HG03039 (cell line): ENCODE measurements at regions not wholly inside any gene's neighbourhood (a gene's known extent, or its start where the extent isn't known, plus 50 kb on each side); places are given as distances from the start of the nearest gene placed in this dataset.

Source experiments
- ATAC-seq: cut with Tn5 transposase; IDR thresholded peaks from one replicate; pipeline ENCODE4 v1.9.1; 2021; ENCODE audit warnings: mild to moderate bottlenecking, moderate library complexity; ENCODE audit not compliant: unreplicated experiment

DNA sequence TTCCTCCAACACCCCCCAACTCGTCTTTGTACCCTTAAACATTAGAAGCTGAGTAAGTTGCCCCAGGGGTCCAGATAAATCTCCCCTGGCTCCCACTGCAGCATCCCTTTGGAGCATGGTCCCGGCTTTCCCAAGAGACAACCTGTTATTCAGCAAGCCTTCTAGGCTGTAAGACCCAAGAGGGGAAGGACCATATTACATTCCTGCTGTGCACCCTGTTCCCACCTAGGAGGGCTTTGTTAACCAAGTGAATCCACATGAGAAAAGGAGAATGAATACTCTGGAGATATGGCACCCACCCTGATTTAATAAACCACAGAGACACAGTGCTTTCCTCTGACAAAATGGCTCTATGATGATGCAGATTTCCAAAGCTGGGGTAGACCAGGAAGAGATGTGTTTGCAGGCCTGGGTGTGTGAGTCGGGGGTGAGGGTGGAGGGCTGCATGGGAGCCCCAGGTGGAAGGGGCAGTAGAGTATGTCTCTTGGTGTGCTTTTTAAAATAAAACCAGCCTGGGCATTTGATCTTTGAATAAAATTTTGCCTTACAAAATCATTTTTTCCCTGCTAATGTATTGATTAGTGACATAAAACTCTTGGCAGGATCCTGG is 325.2 kb downstream of the DRD1 start:
- no peak for ATAC-seq

DNA sequence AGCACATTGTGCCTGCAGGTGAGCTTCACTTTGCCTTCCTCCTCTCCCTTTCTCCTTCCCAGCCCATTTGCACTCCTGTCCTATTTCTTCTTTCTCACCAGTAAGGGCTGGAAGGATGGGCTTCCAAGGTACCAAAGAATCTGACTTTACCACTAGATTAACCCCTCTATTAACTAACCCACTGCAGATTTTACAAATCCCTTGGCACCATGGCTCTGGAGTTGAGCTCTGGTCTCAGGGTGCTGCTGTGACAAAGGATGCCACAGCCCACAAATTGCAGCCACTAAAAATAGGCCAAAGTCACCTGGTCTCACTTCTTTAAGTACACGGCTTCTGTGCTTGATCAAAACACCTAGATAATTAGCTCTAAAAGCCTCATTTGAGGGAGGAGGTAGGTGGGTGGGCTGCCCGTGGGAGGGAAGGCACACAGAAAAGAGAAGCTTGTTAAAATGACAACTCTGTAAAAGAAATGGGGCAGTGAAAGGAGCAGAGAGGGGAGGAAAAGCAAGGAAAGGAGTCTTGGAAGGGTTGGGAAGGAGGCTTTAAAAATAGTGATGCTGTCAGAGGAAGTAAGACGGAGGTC is 327.4 kb downstream of the DRD1 start:
- no peak for ATAC-seq

DNA sequence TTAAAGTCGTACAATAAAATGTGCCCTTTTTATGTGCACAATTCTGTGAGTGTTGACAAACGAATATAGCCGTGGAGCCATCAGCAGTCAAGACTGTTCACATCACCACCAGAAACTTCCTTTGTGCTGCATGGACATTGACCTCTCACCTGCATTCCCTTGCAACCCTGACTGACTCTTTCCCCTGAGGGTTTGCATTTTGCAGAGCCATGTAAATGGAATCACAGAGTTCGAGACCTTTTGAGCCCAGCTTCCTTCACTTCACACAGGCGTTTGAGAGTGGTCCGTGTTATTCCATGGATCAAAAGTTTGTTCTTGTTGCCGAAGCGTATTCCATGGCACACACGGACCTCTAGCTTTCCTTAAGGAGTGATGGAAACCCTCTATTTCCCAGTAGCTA is 328.2 kb downstream of the DRD1 start:
- ATAC-seq: no peak

DNA sequence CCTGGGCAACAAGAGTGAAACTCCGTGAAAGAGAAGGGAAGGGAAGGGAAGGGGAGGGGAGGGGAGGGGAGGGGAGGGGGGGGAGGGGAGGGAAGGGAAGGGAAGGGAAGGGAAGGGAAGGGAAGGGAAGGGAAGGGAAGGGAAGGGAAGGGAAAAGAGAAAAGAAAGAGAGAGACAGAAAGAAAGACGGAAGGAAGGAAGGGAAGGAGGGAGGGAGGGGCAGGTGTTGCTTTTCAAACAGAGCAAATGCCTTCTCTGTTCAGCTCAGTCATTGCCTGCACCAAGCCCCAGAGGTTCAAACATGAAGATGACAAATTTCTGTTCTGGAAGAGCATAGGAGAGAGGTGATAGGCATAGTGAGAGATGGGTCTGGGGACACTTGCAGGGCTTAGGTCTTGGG is 330.0 kb downstream of the DRD1 start:
- no peak for ATAC-seq

DNA sequence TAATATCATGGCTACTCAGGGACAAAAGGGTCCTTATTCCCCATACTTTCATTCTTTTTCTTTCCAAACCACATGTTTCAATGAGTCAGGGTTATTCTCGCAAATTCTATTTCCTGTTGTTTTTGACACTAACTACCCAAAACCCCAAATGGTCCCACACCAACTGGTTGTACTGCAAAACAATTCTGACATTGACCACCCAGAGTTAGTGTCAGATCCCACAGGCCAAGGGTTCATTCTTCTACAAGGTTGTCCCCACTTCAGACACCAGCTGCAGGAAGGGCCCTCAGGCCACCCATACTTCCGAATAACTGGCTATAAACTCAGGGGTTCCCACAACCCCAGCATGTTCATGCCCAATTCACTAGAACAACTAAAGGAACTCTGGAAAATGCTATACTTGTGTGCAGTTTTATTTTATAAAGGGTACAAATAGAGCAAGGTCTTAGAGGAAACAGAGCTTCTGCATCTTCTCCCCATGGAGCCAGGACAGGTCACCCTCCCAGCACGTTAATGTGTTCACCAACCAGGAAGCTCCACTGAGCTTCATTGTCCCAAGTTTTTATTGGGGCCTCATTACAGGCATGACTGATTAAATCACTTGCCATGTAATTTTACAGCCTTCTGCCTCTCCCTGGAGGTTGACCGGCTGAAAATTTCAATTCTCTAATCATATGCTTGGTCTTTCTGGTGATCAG is 334.8 kb downstream of the DRD1 start:
- no peak for ATAC-seq

DNA sequence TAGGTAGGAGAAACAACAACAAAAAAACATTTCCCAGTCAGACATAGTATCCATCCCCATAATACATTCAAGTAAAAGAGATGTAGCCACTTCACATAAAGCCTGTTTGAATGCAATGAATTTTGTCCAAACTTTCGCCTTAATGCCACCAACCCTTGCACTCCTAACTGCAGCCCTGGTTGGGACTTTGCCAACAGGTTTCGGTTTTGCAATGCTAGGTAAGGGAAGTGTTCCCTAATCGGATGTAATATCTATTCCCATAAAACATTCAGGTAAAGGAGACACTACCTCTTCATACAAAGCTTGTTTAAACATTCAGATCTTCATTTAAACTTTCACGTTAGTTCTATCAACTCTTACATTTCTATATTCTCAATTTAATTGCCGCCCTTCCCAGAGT is 336.1 kb downstream of the DRD1 start:
- ATAC-seq: no peak

DNA sequence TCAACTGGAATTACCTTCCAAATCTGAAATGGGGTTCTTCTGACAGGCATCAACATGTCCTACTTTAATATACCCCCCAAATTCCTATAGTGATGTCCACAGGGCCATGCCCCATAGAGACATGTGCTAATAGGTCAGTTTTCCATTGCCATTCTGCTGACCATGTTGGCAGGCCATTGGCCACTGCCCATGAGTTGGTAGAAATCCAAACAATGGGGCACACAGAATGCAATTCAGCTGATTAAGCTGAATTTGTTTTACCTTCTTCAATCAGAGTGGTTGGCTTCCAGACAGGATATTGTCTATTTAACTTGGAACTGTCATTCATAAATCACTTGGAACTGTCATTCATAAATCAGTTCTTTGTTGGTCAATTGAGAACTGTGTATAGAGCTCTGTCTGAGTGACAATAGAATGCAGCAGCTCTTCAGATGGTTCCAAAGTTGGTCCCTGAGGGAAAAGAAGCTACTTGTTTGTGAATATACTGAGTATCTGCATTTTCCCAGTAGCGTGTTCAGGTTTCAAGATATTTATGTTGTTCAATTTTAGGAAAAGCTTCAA is 336.9 kb downstream of the DRD1 start:
- no peak for ATAC-seq

DNA sequence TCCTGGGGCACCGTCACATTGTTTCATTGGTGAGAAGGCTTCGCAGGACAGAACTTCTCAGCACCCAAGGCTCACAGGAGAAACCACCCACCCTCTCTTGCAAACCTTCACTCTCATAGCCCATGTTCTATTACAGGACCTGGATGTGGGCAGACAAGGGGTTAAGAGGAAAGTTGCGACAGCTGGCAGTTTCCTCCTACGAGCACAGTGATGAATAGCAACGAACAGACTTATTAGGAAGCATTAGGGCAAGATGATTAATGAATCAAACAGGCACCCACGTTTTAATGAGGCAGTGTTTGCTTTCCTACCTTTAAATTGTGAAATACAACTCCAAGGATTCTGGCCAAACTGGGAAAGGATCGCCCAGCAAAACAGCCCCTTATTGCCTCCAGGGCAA is 339.3 kb downstream of the DRD1 start:
- no peak for ATAC-seq

DNA sequence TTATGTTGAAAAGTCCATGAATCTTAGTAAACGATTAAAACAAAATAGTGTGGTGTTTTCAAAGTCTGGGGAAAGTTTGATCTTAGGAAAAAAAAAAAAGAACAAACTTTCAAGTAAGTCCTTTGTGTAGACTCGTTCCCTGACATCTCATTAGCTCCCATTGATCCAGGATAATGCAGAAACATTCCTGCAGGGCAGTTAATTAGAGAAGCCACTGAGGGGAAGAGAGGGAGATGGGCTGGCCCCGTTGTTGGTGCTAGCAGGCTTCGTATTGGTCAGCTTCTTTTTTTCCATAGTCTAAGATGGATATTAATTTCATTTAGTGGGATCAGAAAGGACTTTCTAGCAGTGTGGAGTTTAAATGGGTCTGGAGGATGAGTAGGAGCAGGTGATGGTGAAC is 340.2 kb downstream of the DRD1 start:
- no peak for ATAC-seq

DNA sequence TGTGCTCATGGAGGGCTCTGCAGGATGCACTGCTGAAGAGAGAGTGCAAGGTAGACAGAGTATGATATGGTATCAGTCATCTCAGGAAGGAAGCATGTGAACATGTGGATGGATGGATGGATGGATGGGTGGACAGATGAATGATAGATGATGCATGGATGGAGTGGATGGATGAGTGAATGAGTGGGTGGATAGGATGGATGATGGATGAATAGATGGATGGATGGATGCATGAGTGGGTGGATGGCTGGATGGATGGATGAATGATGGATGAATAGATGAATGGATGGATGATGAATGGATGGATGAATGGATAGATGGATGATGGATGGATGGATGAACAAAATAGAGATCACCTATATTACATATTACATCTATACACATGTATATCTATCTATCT is 341.3 kb downstream of the DRD1 start:
- ATAC-seq: no peak

DNA sequence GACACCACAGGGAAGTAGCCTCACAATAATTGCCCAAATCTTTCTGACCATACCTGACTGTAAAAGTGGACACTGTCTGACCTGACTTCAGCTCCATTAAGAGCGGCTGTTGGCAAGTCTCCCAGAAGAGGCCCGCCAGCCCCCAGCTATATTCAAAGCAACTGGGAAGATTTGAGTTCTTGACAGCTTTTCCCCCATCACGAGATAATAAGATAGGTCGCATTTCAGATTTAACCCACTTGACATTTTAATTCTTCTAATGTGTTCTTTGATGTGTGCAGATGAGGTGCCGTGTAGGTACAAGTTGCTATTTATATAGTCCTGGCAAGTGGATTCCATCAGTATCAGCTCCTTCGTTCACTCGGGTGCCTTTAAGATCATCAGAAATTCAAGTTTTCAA is 345.7 kb downstream of the DRD1 start:
- no peak for ATAC-seq

DNA sequence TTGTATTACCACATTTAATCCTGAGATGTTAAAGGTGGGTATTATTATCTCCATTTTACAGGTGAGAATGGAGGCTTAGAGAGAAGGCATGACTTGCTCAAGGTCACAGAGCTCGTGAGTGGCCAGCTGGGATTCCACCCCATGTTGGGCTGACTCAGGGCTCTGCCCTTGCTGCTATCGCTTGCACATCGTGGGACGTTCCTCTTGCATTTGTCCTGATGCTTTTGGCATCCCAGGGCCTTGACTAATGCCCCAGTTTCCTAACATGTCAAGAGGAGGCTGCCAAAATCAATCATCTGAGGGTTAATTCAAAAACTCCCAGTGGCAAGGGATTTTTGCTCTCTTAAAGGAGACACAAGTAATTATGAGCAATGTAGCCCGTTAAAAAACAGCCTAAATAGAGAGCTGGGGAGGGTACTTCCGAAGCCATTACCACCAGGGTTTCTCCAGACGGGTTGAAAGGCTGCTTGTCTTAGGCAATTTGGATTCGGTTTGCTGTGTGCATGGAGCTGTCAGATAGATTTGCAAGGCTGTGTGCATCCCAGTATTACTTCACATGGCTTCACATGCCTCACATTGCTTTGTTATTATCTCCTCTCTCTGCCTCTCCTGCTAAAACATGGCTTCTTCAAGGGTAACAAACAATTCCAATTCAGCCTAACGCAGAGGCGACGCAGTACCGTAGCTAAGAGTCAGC is 347.4 kb downstream of the DRD1 start:
- ATAC-seq: no peak

DNA sequence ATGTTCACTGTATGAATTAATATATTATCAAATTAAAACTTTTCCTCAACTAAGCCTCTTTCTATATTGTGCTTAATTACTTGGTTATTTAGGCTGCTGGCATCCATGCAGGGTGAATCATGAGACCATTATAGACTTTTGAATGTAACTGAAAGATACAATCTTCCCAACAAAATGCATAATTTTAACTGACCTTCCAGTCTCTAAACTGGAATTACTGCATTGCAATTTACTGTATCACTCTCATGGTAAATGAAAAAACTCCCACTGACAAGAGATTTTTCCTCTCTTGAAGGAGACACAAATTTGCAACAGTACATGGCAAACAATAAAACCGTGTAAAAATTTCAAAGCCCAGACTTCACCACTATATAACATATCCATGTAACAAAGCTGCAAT is 349.5 kb downstream of the DRD1 start:
- ATAC-seq: no peak

DNA sequence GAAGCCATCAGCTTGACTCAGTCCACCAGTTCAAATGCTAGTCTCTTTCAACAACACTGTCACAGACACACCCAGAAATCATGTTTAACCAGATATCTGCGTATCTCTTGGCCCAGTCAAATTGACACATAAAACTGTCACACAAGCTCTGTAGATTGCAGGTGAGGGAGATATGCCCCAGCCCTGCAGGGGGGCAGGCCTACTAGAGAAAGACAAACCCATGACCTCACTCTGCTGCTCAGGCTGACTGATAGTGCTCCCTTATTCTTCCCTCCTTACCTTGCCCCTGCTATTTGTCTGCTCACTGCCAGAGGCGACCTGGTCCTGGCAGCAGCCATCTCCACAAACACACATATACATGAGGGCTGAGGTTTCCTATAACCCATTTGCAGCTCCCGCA is 351.3 kb downstream of the DRD1 start:
- no peak for ATAC-seq

DNA sequence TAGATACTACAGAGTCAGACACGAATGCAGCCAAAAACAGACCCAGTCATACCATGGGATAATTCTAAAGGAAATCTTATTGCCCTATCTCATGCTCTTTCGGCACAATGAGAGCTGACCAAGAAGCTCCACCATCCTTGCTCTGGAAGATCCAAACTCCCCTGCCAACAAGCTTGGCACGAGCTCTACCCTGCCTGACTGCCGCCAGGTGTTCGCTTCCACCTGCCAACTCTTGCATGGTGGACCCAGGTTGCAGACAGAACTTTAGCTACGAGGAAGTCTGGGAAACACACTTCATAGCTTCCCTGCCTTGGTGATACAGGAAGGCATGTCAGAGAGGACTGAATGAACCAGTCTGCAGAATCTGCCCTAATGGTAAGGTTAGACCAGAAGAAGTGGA is 355.0 kb downstream of the DRD1 start:
- ATAC-seq: no peak

DNA sequence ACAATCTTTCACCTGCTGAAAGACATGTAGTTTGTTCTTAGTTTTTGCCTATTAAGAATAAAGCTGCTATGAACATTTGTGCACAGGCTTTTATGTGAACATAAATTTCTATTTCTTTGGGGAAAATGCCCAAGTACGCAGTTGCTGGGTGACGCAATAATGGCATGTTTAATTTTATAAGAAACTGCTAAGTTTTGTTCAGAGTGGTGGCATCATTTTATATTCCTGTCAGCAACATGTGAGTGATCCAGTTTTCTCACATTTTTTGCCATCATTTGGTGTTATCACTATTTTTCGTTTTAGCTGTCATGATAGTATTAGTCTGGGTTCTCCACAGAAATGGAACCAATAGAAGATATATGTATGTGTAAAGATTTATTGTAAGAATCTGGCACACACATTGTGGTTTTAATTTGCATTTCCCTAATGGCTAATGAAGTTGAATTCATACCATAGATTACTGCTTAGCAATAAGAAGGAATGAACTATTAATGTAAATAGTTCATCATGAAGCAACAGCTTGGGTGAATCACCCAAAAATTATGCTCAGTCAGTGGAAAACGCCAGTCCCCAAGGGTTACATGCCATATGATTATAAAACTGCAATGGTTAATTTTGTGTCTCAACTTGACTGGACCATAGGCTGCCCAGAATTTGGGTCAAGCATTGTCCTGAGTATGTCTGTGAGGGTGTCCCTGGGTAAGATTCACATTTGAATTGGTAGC is 358.6 kb downstream of the MSX2 start:
- ATAC-seq: no peak

DNA sequence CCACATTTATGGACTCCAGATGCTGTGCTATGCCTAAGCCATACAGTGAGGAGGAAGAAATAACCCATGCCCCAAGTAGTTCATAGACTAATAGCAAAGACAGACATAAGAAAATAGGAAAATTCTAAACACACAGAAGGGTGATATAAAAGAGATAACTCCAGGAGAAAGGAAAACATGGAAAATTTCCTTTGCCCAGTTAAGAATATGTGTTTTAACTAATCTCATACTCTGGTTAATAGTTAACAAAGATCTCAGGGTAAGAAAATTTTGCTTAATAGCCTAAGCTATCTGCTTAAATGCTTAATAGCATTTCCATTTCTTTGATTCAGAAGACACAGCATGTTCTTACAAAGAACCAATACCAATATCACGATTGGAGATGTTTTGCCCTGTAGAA is 358.0 kb downstream of the MSX2 start:
- ATAC-seq: no peak

DNA sequence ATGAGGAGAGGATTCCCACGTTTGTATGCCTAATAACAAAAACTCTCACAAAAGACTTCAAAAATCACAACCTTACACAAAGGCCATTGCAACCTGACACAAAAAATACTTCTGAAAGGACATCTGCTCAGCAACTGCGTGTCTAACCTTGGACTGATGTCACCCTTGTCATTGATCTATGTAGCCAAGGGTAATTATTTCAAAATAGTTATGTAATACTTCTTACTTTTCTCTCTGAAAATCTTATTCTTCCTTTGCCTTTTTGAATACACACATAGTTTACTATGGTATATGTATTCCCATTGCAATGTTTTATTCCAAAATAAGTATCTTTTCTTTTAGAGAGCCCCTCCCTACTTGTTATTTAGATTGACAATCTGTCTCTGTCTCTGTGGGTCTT is 355.3 kb downstream of the MSX2 start:
- ATAC-seq: no peak

DNA sequence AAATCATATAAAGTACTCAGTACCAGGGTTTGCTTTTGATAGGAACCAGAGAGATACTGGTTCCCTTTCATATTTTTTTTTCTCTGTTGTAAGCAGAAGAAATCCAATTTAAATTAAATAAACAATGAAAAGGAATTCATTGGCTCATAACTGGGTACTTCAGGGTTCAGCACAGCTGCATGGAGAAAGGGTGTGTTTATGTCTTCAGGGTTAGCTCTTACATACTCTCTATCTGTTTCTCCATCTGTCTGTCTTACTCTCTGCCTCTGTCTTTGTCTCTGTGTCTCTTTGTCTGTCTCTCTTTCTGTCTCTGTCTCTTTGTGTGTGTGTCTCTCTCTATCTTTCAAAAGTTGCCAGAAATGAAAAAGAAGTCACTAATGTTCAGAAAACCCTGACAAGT is 345.9 kb downstream of the MSX2 start:
- no peak for ATAC-seq

DNA sequence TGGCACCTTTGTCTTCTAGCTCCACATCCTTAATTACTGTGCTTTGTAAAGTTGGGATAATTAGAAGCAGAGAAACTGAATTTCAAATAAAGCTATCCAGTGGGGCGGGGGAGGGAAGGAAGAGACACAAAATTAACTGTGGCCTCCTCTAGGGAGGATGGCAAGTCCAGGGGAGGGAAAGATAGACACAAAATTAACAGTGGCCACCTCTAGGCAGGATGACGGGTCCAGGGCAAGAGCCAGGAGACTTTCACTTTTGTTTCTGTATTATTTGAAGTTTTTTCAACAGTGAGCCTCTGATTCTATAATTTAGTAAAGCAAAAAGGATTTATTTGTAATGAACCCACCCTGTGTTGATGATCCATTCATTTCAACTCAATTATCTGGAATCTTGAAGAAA is 335.9 kb downstream of the MSX2 start:
- ATAC-seq: no peak

DNA sequence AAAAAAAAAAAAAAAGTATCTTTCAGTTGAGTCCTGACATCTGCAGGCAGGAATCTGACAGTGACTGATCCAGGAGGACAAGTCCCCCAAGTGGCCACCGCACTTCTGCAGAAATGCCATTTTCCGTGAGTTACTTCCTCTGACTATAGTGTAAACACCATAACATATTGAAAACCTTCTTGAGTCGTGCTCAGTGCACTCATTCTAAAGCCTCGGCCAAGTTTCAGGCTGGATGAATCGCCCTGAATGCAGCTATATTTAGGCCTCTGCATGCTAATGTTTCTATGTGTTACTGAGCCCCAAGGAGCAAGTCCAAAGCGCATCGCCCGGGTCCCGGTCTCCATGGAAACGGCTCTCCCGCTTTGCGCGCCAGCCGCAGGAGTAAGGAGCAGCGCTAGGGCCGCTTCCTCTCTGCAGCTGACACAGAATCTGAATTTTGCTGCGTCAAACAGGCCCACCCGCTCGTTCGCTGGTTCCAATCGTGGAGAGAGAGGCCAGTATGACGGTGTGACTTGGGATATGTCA is 335.4 kb downstream of the MSX2 start:
- no peak for ATAC-seq
